ENCODE measurements at regions not wholly inside any gene's neighbourhood (a gene's known extent, or its start where the extent isn't known, plus 50 kb on each side); places are given as distances from the start of the nearest gene placed in this dataset.

- DNase-seq (ENCODE audit: low read depth, low spot score) = no peak
Measured at GRCh38 chr9:84125046-84125445, 144.4 kb downstream of the RMI1 start.

GRCh38 chr9:84129529-84129928 is 148.9 kb downstream of the RMI1 start:
- no peak for DNase-seq (ENCODE audit: low read depth, low spot score)

GRCh38 chr9:84136119-84136868 is 155.7 kb downstream of the RMI1 start:
- DNase-seq (ENCODE audit: low read depth, low spot score) = no peak

- no peak for DNase-seq (ENCODE audit: low read depth, low spot score)
Measured at GRCh38 chr9:84137968-84138367, 157.4 kb downstream of the RMI1 start.

- DNase-seq (ENCODE audit: low read depth, low spot score) = no peak
Measured at GRCh38 chr9:84138541-84138940, 157.9 kb downstream of the RMI1 start.

GRCh38 chr9:84139296-84140070 is 158.9 kb downstream of the RMI1 start:
- peak; percentile 67 for DNase-seq (ENCODE audit: low read depth, low spot score)

- no peak for DNase-seq (ENCODE audit: low read depth, low spot score)
Measured at GRCh38 chr9:84140535-84141101, 160.0 kb downstream of the RMI1 start.

GRCh38 chr9:84141741-84142370 is 161.3 kb downstream of the RMI1 start:
- DNase-seq (ENCODE audit: low read depth, low spot score) = no peak

GRCh38 chr9:84145031-84145430 is 164.4 kb downstream of the RMI1 start:
- no peak for DNase-seq (ENCODE audit: low read depth, low spot score)

GRCh38 chr9:84145780-84146179 is 165.2 kb downstream of the RMI1 start:
- DNase-seq (ENCODE audit: low read depth, low spot score) = no peak

GRCh38 chr9:84146893-84147710 is 166.5 kb downstream of the RMI1 start:
- DNase-seq (ENCODE audit: low read depth, low spot score) = no peak

GRCh38 chr9:84151236-84151635 is 170.6 kb downstream of the RMI1 start:
- DNase-seq (ENCODE audit: low read depth, low spot score) = no peak

- DNase-seq (ENCODE audit: low read depth, low spot score) = no peak
Measured at GRCh38 chr9:84151640-84152039, 171.0 kb downstream of the RMI1 start.

- DNase-seq (ENCODE audit: low read depth, low spot score) = no peak
Measured at GRCh38 chr9:84152204-84152603, 171.6 kb downstream of the RMI1 start.

- DNase-seq (ENCODE audit: low read depth, low spot score) = no peak
Measured at GRCh38 chr9:84153885-84154284, 173.3 kb downstream of the RMI1 start.

- no peak for DNase-seq (ENCODE audit: low read depth, low spot score)
Measured at GRCh38 chr9:84154320-84154719, 173.7 kb downstream of the RMI1 start.

GRCh38 chr9:84163052-84163650 is 177.4 kb downstream of the SLC28A3 start:
- no peak for DNase-seq (ENCODE audit: low read depth, low spot score)

- no peak for DNase-seq (ENCODE audit: low read depth, low spot score)
Measured at GRCh38 chr9:84166891-84167290, 173.7 kb downstream of the SLC28A3 start.

- no peak for DNase-seq (ENCODE audit: low read depth, low spot score)
Measured at GRCh38 chr9:84169240-84169639, 171.3 kb downstream of the SLC28A3 start.

- peak; percentile 79 for DNase-seq (ENCODE audit: low read depth, low spot score)
Measured at GRCh38 chr9:84170521-84171141, 169.9 kb downstream of the SLC28A3 start.

GRCh38 chr9:84173961-84174360 is 166.6 kb downstream of the SLC28A3 start:
- no peak for DNase-seq (ENCODE audit: low read depth, low spot score)
